H1 (cell line): ENCODE measurements at regions not wholly inside any gene's neighbourhood (a gene's known extent, or its start where the extent isn't known, plus 50 kb on each side); places are given as distances from the start of the nearest gene placed in this dataset.

Experiments
- EP300 ChIP-seq, 2 experiments: IDR thresholded peaks; 1 replicate in 1 of 2; 2 replicates in 1 of 2; pipeline ENCODE4 v1.6.1; 2011 to 2012; ENCODE audit warnings: low read depth in 2 of 2, low read length in 2 of 2, mild to moderate bottlenecking in 2 of 2, borderline replicate concordance in 1 of 2, inconsistent platforms in 1 of 2, moderate library complexity in 1 of 2
- TAF1 ChIP-seq: IDR thresholded peaks from 2 replicates; pipeline ENCODE4 v1.6.1; 2011; ENCODE audit warnings: mild to moderate bottlenecking, low read depth, low read length
- TF ChIP-seq, protein P1 (sequence below), 3 experiments: IDR thresholded peaks; 1 replicate in 2 of 3; 2 replicates in 1 of 3; pipeline versions ENCODE4 v1.5.1 to v1.6.1; 2011; ENCODE audit warnings: low read length in 3 of 3, mild to moderate bottlenecking in 3 of 3, inconsistent platforms in 2 of 3, low read depth in 1 of 3, moderate library complexity in 1 of 3; ENCODE audit not compliant: insufficient read depth in 1 of 3; ENCODE audit errors: control extremely low read depth in 1 of 3

DNA sequence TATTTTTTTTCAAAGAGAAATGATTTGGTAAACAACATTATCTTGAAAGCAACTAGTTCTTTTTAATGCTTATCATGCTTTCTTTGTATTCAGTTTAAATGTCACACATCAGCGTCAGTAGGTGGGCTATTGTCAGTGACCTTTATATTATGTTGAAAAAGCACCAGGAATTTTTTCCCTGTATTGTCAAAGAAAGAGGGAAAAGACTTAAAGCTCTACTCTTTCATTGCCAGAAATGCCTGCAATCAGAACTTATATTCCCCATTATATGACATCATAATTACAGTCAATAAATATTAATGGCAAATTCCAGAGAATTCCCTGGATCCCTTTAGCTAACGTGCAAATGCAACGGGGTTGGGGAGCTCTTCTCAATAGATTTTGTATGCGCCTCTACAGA lies 353.9 kb downstream of the CDH2 start:
- TF ChIP-seq EP300 (IDR thresholded peaks at IDR 0.05; ENCODE audit: borderline replicate concordance in 1 of 2, low read depth in 2 of 2, low read length in 2 of 2), result no peak
- no peak for TF ChIP-seq TAF1
- TF ChIP-seq, protein P1, sequence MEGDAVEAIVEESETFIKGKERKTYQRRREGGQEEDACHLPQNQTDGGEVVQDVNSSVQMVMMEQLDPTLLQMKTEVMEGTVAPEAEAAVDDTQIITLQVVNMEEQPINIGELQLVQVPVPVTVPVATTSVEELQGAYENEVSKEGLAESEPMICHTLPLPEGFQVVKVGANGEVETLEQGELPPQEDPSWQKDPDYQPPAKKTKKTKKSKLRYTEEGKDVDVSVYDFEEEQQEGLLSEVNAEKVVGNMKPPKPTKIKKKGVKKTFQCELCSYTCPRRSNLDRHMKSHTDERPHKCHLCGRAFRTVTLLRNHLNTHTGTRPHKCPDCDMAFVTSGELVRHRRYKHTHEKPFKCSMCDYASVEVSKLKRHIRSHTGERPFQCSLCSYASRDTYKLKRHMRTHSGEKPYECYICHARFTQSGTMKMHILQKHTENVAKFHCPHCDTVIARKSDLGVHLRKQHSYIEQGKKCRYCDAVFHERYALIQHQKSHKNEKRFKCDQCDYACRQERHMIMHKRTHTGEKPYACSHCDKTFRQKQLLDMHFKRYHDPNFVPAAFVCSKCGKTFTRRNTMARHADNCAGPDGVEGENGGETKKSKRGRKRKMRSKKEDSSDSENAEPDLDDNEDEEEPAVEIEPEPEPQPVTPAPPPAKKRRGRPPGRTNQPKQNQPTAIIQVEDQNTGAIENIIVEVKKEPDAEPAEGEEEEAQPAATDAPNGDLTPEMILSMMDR (IDR thresholded peaks at IDR 0.05; ENCODE audit: control extremely low read depth in 1 of 3, insufficient read depth in 1 of 3, low read depth in 1 of 3, low read length in 3 of 3), result no peak
